ENCODE measurements at regions not wholly inside any gene's neighbourhood (a gene's known extent, or its start where the extent isn't known, plus 50 kb on each side); places are given as distances from the start of the nearest gene placed in this dataset.

DNA sequence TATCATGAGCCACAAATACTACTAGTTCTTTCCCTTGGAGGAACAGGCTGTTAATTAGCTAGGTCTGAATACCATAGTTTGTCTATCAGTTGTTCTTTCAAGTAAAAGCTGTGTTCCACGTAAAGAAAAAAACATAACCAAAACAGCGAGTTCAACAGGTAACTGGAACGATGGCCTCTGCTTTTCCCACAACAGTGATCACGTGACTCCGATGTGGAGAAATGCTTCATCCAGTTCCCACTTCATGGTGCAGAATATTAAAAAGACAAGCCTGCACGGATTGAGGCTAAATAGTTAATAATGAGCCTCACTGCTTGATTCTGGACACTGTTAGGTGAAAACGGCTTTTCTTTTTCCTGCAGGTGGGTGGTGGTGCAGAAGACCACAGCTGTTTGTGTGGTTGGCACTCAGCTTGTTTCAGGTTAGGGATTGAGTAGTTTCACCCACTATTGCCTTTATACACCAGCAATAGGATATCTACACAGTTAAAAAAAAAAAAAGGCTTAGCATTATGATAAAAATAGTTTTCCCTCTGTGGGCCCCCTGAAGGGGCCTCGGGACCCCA is 88.1 kb downstream of the DACT2 start:
- peaks cover 19 to 35% of the 10 kb centered on the region in 2 experiments for H3K4me1 Mint-ChIP-seq
- H3K9me3 ChIP-seq (ENCODE audit: control insufficient read depth, low read depth, low read length) = no peaks in the 10 kb centered on the region
- no peak overlapping the region for H4K8ac ChIP-seq (replicated peaks; ENCODE audit: insufficient read length, low read depth, low read length)
- no peaks in the 10 kb centered on the region for H3K27me3 Mint-ChIP-seq (ENCODE audit: low read depth)
- H2BK12ac ChIP-seq (ENCODE audit: insufficient read length, low read depth, low read length) = no peak overlapping the region
- no peak overlapping the region for H2BK15ac ChIP-seq (ENCODE audit: low read depth, low read length)
- WGBS (ENCODE audit: extremely low coverage, insufficient read length, low lambda C conversion rate) = no CpG with 5 or more reads among the region's 8 CpGs
- no peak overlapping the region for H4K91ac ChIP-seq (ENCODE audit: insufficient read length, low read depth, low read length)
- no peaks in the 10 kb centered on the region for H3K27me3 ChIP-seq (ENCODE audit: insufficient read depth, low read length)
- no peak overlapping the region for H2AK5ac ChIP-seq (ENCODE audit: insufficient read length, low read length)
- no peak overlapping the region for H3K9ac ChIP-seq (ENCODE audit: extremely low read depth, insufficient read length, low read length)
- H3K14ac ChIP-seq (ENCODE audit: insufficient read depth, low read length) = no peak overlapping the region
- H3K27ac ChIP-seq (ENCODE audit: insufficient read length, low read depth, low read length) = no peak overlapping the region
- no peak overlapping the region for H2BK20ac ChIP-seq (ENCODE audit: low read depth, low read length, poor library complexity, severe bottlenecking)
- H3K79me1 ChIP-seq (ENCODE audit: insufficient read depth, low read depth, low read length, poor library complexity, severe bottlenecking) = no peaks in the 10 kb centered on the region
- H3K4me2 ChIP-seq (ENCODE audit: insufficient read depth, insufficient read length, low read length) = no peak overlapping the region
- no peak overlapping the region for H3K18ac ChIP-seq (ENCODE audit: insufficient read length, low read depth, low read length)
- no peak overlapping the region for H2BK5ac ChIP-seq (ENCODE audit: insufficient read length, low read length)
- no peak overlapping the region for H3K4me3 Mint-ChIP-seq
- H4K5ac ChIP-seq (ENCODE audit: insufficient read length, low read depth, low read length) = no peak overlapping the region
- no peak overlapping the region for H3T11ph ChIP-seq (ENCODE audit: low read length)
- no peak overlapping the region; a peak in 1 of 7 replicates for H3K27ac Mint-ChIP-seq
- TF ChIP-seq, protein P1, sequence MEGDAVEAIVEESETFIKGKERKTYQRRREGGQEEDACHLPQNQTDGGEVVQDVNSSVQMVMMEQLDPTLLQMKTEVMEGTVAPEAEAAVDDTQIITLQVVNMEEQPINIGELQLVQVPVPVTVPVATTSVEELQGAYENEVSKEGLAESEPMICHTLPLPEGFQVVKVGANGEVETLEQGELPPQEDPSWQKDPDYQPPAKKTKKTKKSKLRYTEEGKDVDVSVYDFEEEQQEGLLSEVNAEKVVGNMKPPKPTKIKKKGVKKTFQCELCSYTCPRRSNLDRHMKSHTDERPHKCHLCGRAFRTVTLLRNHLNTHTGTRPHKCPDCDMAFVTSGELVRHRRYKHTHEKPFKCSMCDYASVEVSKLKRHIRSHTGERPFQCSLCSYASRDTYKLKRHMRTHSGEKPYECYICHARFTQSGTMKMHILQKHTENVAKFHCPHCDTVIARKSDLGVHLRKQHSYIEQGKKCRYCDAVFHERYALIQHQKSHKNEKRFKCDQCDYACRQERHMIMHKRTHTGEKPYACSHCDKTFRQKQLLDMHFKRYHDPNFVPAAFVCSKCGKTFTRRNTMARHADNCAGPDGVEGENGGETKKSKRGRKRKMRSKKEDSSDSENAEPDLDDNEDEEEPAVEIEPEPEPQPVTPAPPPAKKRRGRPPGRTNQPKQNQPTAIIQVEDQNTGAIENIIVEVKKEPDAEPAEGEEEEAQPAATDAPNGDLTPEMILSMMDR (conservative IDR thresholded peaks at IDR 0.05) = no peak
- no peak overlapping the region for H2BK120ac ChIP-seq (ENCODE audit: low read depth, low read length, poor library complexity, severe bottlenecking)
- no peak overlapping the region for H2AFZ ChIP-seq (ENCODE audit: low read length)
- H3K9me3 Mint-ChIP-seq = no peaks in the 10 kb centered on the region
- H3K23me2 ChIP-seq (ENCODE audit: insufficient read length, low read depth, low read length, poor library complexity, severe bottlenecking) = no peaks in the 10 kb centered on the region
- H3K4me1 ChIP-seq (ENCODE audit: insufficient read depth, low read length) = peaks cover 2% of the 10 kb centered on the region; the same call in 1 of the 2 replicates
- no peaks in the 10 kb centered on the region for H4K20me1 ChIP-seq (ENCODE audit: control insufficient read depth, insufficient read depth, insufficient read length)
- DNase-seq = no peak
- H3K36me3 Mint-ChIP-seq (ENCODE audit: insufficient read depth in 1 of 3, low read depth in 3 of 3) = no peaks in the 10 kb centered on the region
- H3K4ac ChIP-seq (ENCODE audit: low read depth, low read length) = no peak overlapping the region
- H3K56ac ChIP-seq (ENCODE audit: insufficient read length, low read depth, low read length) = no peak overlapping the region
- no peak overlapping the region for H3K23ac ChIP-seq (ENCODE audit: insufficient read length, low read depth, low read length)
- H3K79me2 ChIP-seq (ENCODE audit: insufficient read depth, low read length) = no peaks in the 10 kb centered on the region
